ENCODE measurements at regions not wholly inside any gene's neighbourhood (a gene's known extent, or its start where the extent isn't known, plus 50 kb on each side); places are given as distances from the start of the nearest gene placed in this dataset.

- no peak for DNase-seq
- ATAC-seq (ENCODE audit: poor library complexity), result no peak
- Mint-ChIP-seq H3K36me3 (ENCODE audit: low read depth) (no peaks in the 10 kb centered on the region), H3K27me3 (no peaks in the 10 kb centered on the region), H3K9me3 (no peaks in the 10 kb centered on the region), H3K4me3 (no peak overlapping the region), H3K27ac (no peak overlapping the region), H3K4me1 (ENCODE audit: low read depth) (peaks cover 9% of the 10 kb centered on the region)
- peaks cover 25% of the 10 kb centered on the region for H3K4me1 ChIP-seq (ENCODE audit: insufficient read depth, low read length)
- H3K27ac ChIP-seq (ENCODE audit: low read depth in 1 of 2, low read length in 2 of 2), result no peak overlapping the region
- ChIA-PET CTCF (no interaction called here), POLR2A (no interaction called here)
- H3K36me3 ChIP-seq (ENCODE audit: insufficient read depth, low read length), result no peaks in the 10 kb centered on the region
- no peaks in the 10 kb centered on the region for H3K27me3 ChIP-seq (ENCODE audit: control insufficient read depth in 1 of 2, insufficient read depth in 2 of 2, low read length in 2 of 2)
- no peak overlapping the region for H3K4me3 ChIP-seq (ENCODE audit: low read length)
- no peak for TF ChIP-seq CTCF (IDR thresholded peaks at IDR 0.05)
- intact Hi-C loops (cut with DNase I, micrococcal nuclease), result no loop called here
- H3K9me3 ChIP-seq (ENCODE audit: control insufficient read depth in 1 of 2, insufficient read depth in 1 of 2, low read length in 2 of 2), result no peaks in the 10 kb centered on the region
Observed at GRCh38 chr4:1540601-1541375, 134.5 kb upstream of the NKX1-1 start.

GRCh38 chr4:1539859-1540600 is 133.8 kb upstream of the NKX1-1 start:
- Mint-ChIP-seq H3K27me3 (no peaks in the 10 kb centered on the region), H3K36me3 (ENCODE audit: low read depth) (no peaks in the 10 kb centered on the region), H3K27ac (no peak overlapping the region), H3K4me3 (no peak overlapping the region), H3K4me1 (ENCODE audit: low read depth) (peaks cover 9% of the 10 kb centered on the region), H3K9me3 (no peaks in the 10 kb centered on the region)
- DNase-seq, result no peak
- POLR2A ChIA-PET, result no interaction called here
- CTCF ChIA-PET, result no interaction called here
- intact Hi-C loops (cut with DNase I, micrococcal nuclease), result no loop called here
- Histone ChIP-seq H3K36me3 (ENCODE audit: insufficient read depth, low read length) (no peaks in the 10 kb centered on the region), H3K9me3 (ENCODE audit: control insufficient read depth in 1 of 2, insufficient read depth in 1 of 2, low read length in 2 of 2) (no peaks in the 10 kb centered on the region), H3K27me3 (ENCODE audit: control insufficient read depth in 1 of 2, insufficient read depth in 2 of 2, low read length in 2 of 2) (no peaks in the 10 kb centered on the region), H3K27ac (ENCODE audit: low read depth in 1 of 2, low read length in 2 of 2) (no peak overlapping the region), H3K4me1 (ENCODE audit: insufficient read depth, low read length) (peaks cover 23% of the 10 kb centered on the region), H3K4me3 (ENCODE audit: low read length) (no peak overlapping the region)
- TF ChIP-seq CTCF (IDR thresholded peaks at IDR 0.05), result no peak
- ATAC-seq (ENCODE audit: poor library complexity), result no peak

GRCh38 chr4:1538941-1539772 is 132.9 kb upstream of the NKX1-1 start:
- Histone ChIP-seq H3K36me3 (ENCODE audit: insufficient read depth, low read length) (no peaks in the 10 kb centered on the region), H3K4me3 (ENCODE audit: low read length) (no peak overlapping the region), H3K27ac (ENCODE audit: low read depth in 1 of 2, low read length in 2 of 2) (no peak overlapping the region), H3K27me3 (ENCODE audit: control insufficient read depth in 1 of 2, insufficient read depth in 2 of 2, low read length in 2 of 2) (no peaks in the 10 kb centered on the region), H3K4me1 (ENCODE audit: insufficient read depth, low read length) (peaks cover 14% of the 10 kb centered on the region), H3K9me3 (ENCODE audit: control insufficient read depth in 1 of 2, insufficient read depth in 1 of 2, low read length in 2 of 2) (no peaks in the 10 kb centered on the region)
- Mint-ChIP-seq H3K36me3 (ENCODE audit: low read depth) (no peaks in the 10 kb centered on the region), H3K4me3 (no peak overlapping the region), H3K4me1 (ENCODE audit: low read depth) (no peaks in the 10 kb centered on the region), H3K27me3 (no peaks in the 10 kb centered on the region), H3K27ac (no peak overlapping the region), H3K9me3 (no peaks in the 10 kb centered on the region)
- POLR2A ChIA-PET, result no interaction called here
- no peak for DNase-seq
- CTCF ChIA-PET, result no interaction called here
- TF ChIP-seq CTCF (IDR thresholded peaks at IDR 0.05), result no peak
- intact Hi-C loops (cut with DNase I, micrococcal nuclease), result no loop called here
- ATAC-seq (ENCODE audit: poor library complexity), result no peak

All from CD4-positive, alpha-beta T cell (primary cell).